HCT116 (cell line): ENCODE measurements at regions not wholly inside any gene's neighbourhood (a gene's known extent, or its start where the extent isn't known, plus 50 kb on each side); places are given as distances from the start of the nearest gene placed in this dataset.

Experiments used
- ATAC-seq: fragments of 200-7000 bp; cut with Tn5 transposase; 2 replicates; pipeline ENCODE4 v1.9.1; 2020; ENCODE audit warnings: mild to moderate bottlenecking, moderate library complexity
- BruUV-seq: library from RNA; stranded (reverse); fragments of 400-500 nt; replicated peaks from 2 replicates; lab custom pipeline; 2021; lab: Mats Ljungman, UMichigan
- CTCF ChIA-PET: fragments of 300-600 bp; sonication (Branson Sonifier 250); formaldehyde crosslinking; loops from one replicate; lab custom pipeline; 2021; ENCODE audit warnings: antibody characterized with exemption; lab: Charles Lee
- POLR2A ChIA-PET: fragments of 300-600, 350-600 bp; sonication (Branson Sonifier 250); formaldehyde crosslinking; loops from one replicate; lab custom pipeline; 2021; ENCODE audit warnings: antibody characterized with exemption; lab: Charles Lee
- RAD21 ChIA-PET, 2 experiments: fragments of 300-600 bp; sonication (Branson Sonifier 250); formaldehyde crosslinking; loops; one replicate each; lab custom pipeline; 2023; ENCODE audit warnings: low total read pairs in 2 of 2; ENCODE audit not compliant: uncharacterized antibody in 2 of 2, unreplicated experiment in 2 of 2, low non-redundant PET in 1 of 2; lab: Charles Lee
- DNase-seq: peaks from one replicate; pipeline ENCODE4 v3.0.0-alpha.2; 2010; ENCODE audit warnings: low read depth, low spot score
- H2AFZ ChIP-seq: fragments of 200-600 bp; shearing (Covaris generic), sonication (generic); 2 replicates; pipeline ENCODE4 v1.6.1; 2017; ENCODE audit warnings: low read depth, mixed run types, mixed read lengths, antibody characterized with exemption, low read length; ENCODE audit not compliant: poor library complexity, severe bottlenecking
- H3K27ac ChIP-seq: 2 replicates; pipeline ENCODE4 v1.5.1; 2012; ENCODE audit warnings: low read depth, low read length
- H3K27me3 ChIP-seq: fragments of 200-600 bp; sonication (generic); 2 replicates; pipeline ENCODE4 v1.6.1; 2016; ENCODE audit warnings: mixed run types, low read length, mixed read lengths; ENCODE audit not compliant: insufficient read depth
- H3K36me3 ChIP-seq, 2 experiments: fragments of 200-500 bp in 1 of 2; fragments of 200-600 bp in 1 of 2; sonication (Bioruptor generic) in 1 of 2; sonication (generic) in 1 of 2; 2 replicates each; pipeline versions ENCODE4 v1.5.1 to v1.6.1; 2014 to 2016; ENCODE audit warnings: low read length in 2 of 2, inconsistent platforms in 1 of 2, mixed read lengths in 1 of 2, mixed run types in 1 of 2; ENCODE audit not compliant: insufficient read depth in 2 of 2, control insufficient read depth in 1 of 2
- H3K4me1 ChIP-seq, 2 experiments: fragments of 200-600 bp in 1 of 2; sonication (generic) in 1 of 2; 2 replicates each; pipeline versions ENCODE4 v1.5.1 to v1.6.1; 2012 to 2017; ENCODE audit warnings: low read length in 2 of 2, inconsistent platforms in 1 of 2, mild to moderate bottlenecking in 1 of 2, mixed read lengths in 1 of 2, mixed run types in 1 of 2, moderate library complexity in 1 of 2; ENCODE audit not compliant: insufficient read depth in 2 of 2, control insufficient read depth in 1 of 2
- H3K4me2 ChIP-seq: fragments of 200-600 bp; sonication (generic); 2 replicates; pipeline ENCODE4 v1.6.1; 2017; ENCODE audit warnings: mixed run types, low read length, mixed read lengths
- H3K4me3 ChIP-seq, 2 experiments: fragments of 200-600 bp in 1 of 2; sonication (generic) in 1 of 2; replicated peaks in 1 of 2; 2 replicates each; pipeline ENCODE4 v1.5.1; 2011 to 2016; ENCODE audit warnings: low read length in 2 of 2, control low read depth in 1 of 2, low read depth in 1 of 2, mild to moderate bottlenecking in 1 of 2, mixed read lengths in 1 of 2, mixed run types in 1 of 2
- H3K79me2 ChIP-seq: fragments of 200-600 bp; sonication (generic); 2 replicates; pipeline ENCODE4 v1.6.1; 2017; ENCODE audit warnings: mild to moderate bottlenecking, mixed run types, low read length, moderate library complexity, mixed read lengths; ENCODE audit not compliant: insufficient read depth
- H3K9ac ChIP-seq: fragments of 200-600 bp; sonication (generic); 2 replicates; pipeline ENCODE4 v1.6.1; 2016; ENCODE audit warnings: low read length, mixed read lengths
- H3K9me2 ChIP-seq: fragments of 200-600 bp; sonication (generic), shearing (Covaris generic); 2 replicates; pipeline ENCODE4 v1.6.1; 2017; ENCODE audit warnings: mixed run types, mild to moderate bottlenecking, moderate library complexity; ENCODE audit not compliant: insufficient read depth
- H3K9me3 ChIP-seq, 2 experiments: fragments of 200-500 bp in 1 of 2; fragments of 200-600 bp in 1 of 2; sonication (Bioruptor generic) in 1 of 2; sonication (generic) in 1 of 2; 2 replicates each; pipeline ENCODE4 v1.6.1; 2014 to 2017; ENCODE audit warnings: low read length in 2 of 2, mixed read lengths in 2 of 2, inconsistent platforms in 1 of 2, low read depth in 1 of 2, mild to moderate bottlenecking in 1 of 2, mixed run types in 1 of 2, moderate library complexity in 1 of 2; ENCODE audit not compliant: control insufficient read depth in 1 of 2, insufficient read depth in 1 of 2
- H4K20me1 ChIP-seq: fragments of 200-600 bp; sonication (generic), shearing (Covaris generic); 2 replicates; pipeline ENCODE4 v1.6.1; 2017; ENCODE audit warnings: mixed run types, mild to moderate bottlenecking, moderate library complexity; ENCODE audit not compliant: insufficient read depth
- CBX3 ChIP-seq: IDR thresholded peaks from 2 replicates; pipeline ENCODE4 v1.6.1; 2012; ENCODE audit warnings: low read depth
- CEBPB ChIP-seq: IDR thresholded peaks from 2 replicates; pipeline ENCODE4 v1.6.1; 2012; ENCODE audit warnings: low read depth
- CTCF ChIP-seq, 3 experiments: fragments of 200-600 bp in 1 of 3; sonication (generic) in 1 of 3; IDR thresholded peaks in 2 of 3; conservative IDR thresholded peaks in 1 of 3; 2 replicates each; pipeline ENCODE4 v1.5.1; 2012 to 2017; ENCODE audit warnings: low read depth in 2 of 3, low read length in 2 of 3, antibody characterized with exemption in 1 of 3, borderline replicate concordance in 1 of 3, control low read depth in 1 of 3, mild to moderate bottlenecking in 1 of 3, mixed read lengths in 1 of 3, mixed run types in 1 of 3, moderate library complexity in 1 of 3; ENCODE audit not compliant: insufficient read depth in 1 of 3
- EGR1 ChIP-seq: IDR thresholded peaks from 2 replicates; pipeline ENCODE4 v1.6.1; 2012; ENCODE audit warnings: low read depth
- EZH2 ChIP-seq: fragments of 200-600 bp; sonication (generic); IDR thresholded peaks from 2 replicates; pipeline ENCODE4 v1.6.1; 2017; ENCODE audit warnings: antibody characterized with exemption, mixed run types
- JUND ChIP-seq: IDR thresholded peaks from 2 replicates; pipeline ENCODE4 v1.6.1; 2012
- MAX ChIP-seq: IDR thresholded peaks from 2 replicates; pipeline ENCODE4 v1.6.1; 2012
- POLR2A ChIP-seq: IDR thresholded peaks from 2 replicates; pipeline ENCODE4 v1.7.0; 2011; ENCODE audit warnings: borderline replicate concordance; ENCODE audit not compliant: insufficient read depth, insufficient read length; ENCODE audit errors: extremely low read depth
- SIN3A ChIP-seq: IDR thresholded peaks from 2 replicates; pipeline ENCODE4 v1.6.1; 2012; ENCODE audit warnings: low read depth
- SRF ChIP-seq: IDR thresholded peaks from 2 replicates; pipeline ENCODE4 v1.6.1; 2012; ENCODE audit warnings: low read depth
- TCF7L2 ChIP-seq: IDR thresholded peaks from 2 replicates; pipeline ENCODE4 v1.7.0; 2011; ENCODE audit warnings: borderline replicate concordance, inconsistent platforms; ENCODE audit not compliant: insufficient read depth, insufficient read length; ENCODE audit errors: extremely low read depth
- YY1 ChIP-seq: IDR thresholded peaks from 2 replicates; pipeline ENCODE4 v1.6.1; 2011; ENCODE audit warnings: low read length, low read depth, moderate library complexity, mild to moderate bottlenecking; ENCODE audit not compliant: insufficient replicate concordance; ENCODE audit errors: extremely low read depth
- ZBTB33 ChIP-seq: IDR thresholded peaks from 2 replicates; pipeline ENCODE4 v1.6.1; 2011; ENCODE audit warnings: mild to moderate bottlenecking, low read length, moderate library complexity; ENCODE audit not compliant: insufficient replicate concordance; ENCODE audit errors: extremely low read depth
- ZFX ChIP-seq: fragments of 450-650 bp; IDR thresholded peaks from 2 replicates; pipeline ENCODE4 v1.6.1; 2017
- ZNF274 ChIP-seq: fragments of 200-500 bp; sonication (Bioruptor generic); IDR thresholded peaks from 2 replicates; pipeline ENCODE4 v1.6.1; 2014; ENCODE audit warnings: mild to moderate bottlenecking, low read depth, low read length, inconsistent platforms
- intact Hi-C: fragments of 100-400 bp; cut with micrococcal nuclease; formaldehyde crosslinking; loops from 2 replicates; pipeline ENCODE4 v1.10.0; 2022

- no peaks in the 10 kb centered on the region for H3K79me2 ChIP-seq
- H3K27me3 ChIP-seq: no peaks in the 10 kb centered on the region
- no peak overlapping the region for H3K4me2 ChIP-seq
- intact Hi-C loops: no loop called here
- H3K27ac ChIP-seq: no peak overlapping the region
- H3K4me1 ChIP-seq: no peaks in the 10 kb centered on the region
- no peaks in the 10 kb centered on the region for H3K9me2 ChIP-seq
- H3K4me3 ChIP-seq: no peak overlapping the region
- no peaks in the 10 kb centered on the region for H3K36me3 ChIP-seq
- POLR2A ChIA-PET: no interaction called here
- no peak overlapping the region for H2AFZ ChIP-seq
- DNase-seq (no peak), ATAC-seq (no peak)
- TF ChIP-seq TCF7L2 (no peak), SRF (no peak), EGR1 (no peak), CBX3 (no peak), POLR2A (no peak), EZH2 (no peak), ZNF274 (no peak), SIN3A (no peak), YY1 (no peak), MAX (no peak), ZFX (no peak), ZBTB33 (no peak), CEBPB (no peak), JUND (no peak), CTCF (IDR thresholded peaks at IDR 0.05 in 2 of 3, conservative IDR thresholded peaks at IDR 0.05 in 1 of 3; ENCODE audit: borderline replicate concordance in 1 of 3, insufficient read depth in 1 of 3, low read depth in 2 of 3, low read length in 2 of 3) (no peak)
- H3K9me3 ChIP-seq: peaks cover 5 to 14% of the 10 kb centered on the region in 2 experiments; a peak in 2 of 4 replicates
- CTCF ChIA-PET: no interaction called here
- BruUV-seq: no TSS peak
- RAD21 ChIA-PET: no interaction called here
- H4K20me1 ChIP-seq: no peaks in the 10 kb centered on the region
- H3K9ac ChIP-seq: no peak overlapping the region
These were observed 951.7 kb upstream of the CNTNAP5 start for GRCh38 chr2:123073371-123073770.
